ENCODE measurements at regions not wholly inside any gene's neighbourhood (a gene's known extent, or its start where the extent isn't known, plus 50 kb on each side); places are given as distances from the start of the nearest gene placed in this dataset.

- TF ChIP-seq POLR2A (IDR thresholded peaks at IDR 0.05) (no peak), CTCF (IDR thresholded peaks at IDR 0.05) (no peak)
Measured at GRCh38 chr21:35484032-35484431, 434.9 kb upstream of the RUNX1 start.
